ENCODE measurements at regions not wholly inside any gene's neighbourhood (a gene's known extent, or its start where the extent isn't known, plus 50 kb on each side); places are given as distances from the start of the nearest gene placed in this dataset.

DNA sequence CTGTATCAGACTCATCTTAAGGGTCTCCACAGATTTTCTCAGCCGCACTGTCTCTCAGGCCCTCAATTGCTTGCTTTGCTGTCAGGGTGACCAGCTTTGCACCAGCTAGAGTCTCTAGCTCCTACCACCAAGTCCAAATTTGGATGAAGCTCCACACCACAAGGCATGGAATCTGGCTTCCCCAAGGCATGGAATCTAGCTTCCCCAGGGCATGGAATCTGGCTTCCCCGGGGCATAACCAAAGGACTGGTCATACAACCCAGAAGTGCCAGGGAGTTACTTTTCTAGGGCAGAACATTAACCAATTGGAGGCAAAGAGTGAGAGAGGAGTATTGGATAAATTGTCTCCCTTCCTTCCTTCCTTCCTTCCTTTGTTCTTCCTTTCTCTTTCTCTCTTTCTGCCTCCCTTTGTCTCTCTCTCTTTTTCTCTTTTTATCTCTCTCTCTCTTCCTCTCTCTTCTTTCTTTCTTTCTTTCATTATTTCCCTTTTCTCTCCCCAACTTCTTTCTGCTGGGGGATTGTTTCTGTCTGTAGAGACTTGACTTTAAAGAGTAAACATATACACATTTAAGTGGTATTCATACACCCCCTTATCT, 76.9 kb upstream of the HAO2 start:
- intact Hi-C loops (cut with DNase I): no loop called here
- DNase-seq (ENCODE audit: low spot score): no peak

DNA sequence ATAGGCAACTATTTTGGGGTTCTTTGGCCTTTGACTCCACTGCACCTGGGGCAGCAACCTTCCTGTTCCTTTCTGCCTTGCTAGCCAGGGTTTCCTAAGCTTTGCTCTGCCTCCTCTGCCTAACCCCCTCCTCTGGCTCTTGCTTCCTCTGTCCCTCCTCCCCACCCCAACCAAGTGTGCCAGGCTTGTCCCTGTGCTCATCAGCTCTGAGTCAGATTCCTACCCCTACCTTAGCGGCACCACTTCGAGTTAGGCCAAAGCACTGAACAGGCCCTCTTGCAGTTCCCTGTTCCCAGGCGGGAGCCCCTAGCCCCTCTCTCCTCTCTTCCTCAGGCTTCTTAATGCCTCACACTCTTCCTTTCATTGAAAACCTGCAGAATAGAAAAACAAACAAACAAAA, 74.8 kb upstream of the HAO2 start:
- DNase-seq (ENCODE audit: low spot score): no peak
- intact Hi-C loops (cut with DNase I): no loop called here

DNA sequence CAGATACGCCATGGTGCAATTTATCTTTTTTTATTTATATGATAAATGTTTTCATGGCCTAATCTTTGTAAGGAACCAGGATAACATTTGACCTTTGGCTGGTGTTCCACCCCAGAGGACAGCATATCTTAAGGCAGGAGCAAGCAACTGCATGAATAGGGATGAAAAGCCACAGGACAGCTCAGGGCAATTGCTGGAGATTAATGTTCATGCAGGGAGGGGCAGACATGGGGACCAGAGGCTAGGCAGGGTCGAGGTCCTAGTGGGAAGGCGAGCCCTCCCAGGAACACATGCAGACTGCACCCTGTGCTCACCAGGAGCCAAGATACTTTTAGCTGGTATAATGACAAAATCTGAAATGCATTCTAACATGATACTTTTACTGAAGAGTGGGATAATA, 74.4 kb upstream of the HAO2 start:
- intact Hi-C loops (cut with DNase I): no loop called here
- DNase-seq (ENCODE audit: low spot score): no peak

DNA sequence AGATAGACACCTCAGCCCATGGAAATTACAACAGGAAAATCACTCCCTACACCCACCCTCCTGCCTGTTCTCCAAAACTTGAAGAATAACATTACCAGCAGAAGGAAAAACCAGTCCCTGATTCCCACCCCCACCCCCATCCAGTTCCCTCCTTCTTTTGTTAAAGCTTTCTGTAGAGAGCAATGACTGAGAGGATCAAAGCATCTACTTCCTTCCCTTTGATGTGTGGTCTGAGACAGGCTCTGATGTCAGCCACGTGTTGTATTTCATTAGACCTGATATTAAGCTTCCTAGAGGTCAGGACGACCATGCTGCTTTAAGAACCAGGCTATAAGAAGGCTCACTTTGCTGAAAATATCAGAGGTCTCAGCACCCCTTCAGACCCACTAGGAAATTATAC, 73.9 kb upstream of the HAO2 start:
- DNase-seq (ENCODE audit: low spot score): no peak
- intact Hi-C loops (cut with DNase I): no loop called here

DNA sequence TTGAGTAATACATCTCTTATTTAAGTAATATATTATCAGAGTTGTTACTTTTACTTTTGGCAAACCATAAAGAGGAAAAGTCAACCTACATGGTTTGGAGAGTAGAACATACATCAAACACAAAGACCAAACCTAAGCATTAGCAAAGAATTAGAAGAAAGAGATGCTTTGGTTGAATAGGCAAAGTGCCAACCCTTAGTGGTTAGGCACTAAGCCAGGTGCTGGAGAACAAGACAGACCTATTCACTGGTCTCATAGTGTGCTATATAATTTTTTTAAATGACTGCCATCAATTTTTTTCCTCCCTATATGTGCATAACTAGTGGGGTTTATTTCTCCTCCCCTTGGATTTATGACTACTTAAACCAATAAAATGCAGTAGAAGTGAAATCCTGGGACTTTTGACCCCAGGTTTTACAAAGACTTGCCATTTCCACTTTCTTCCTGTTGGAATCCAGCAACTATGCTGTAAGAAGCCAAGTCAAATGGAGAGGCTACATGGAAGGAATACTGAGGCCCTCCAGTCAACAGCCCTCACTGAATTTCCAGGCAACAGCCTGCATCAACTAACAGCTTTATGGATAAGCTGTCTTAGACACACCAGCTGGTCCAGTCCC, 69.8 kb upstream of the HAO2 start:
- intact Hi-C loops (cut with DNase I): no loop called here
- no peak for DNase-seq (ENCODE audit: low spot score)

DNA sequence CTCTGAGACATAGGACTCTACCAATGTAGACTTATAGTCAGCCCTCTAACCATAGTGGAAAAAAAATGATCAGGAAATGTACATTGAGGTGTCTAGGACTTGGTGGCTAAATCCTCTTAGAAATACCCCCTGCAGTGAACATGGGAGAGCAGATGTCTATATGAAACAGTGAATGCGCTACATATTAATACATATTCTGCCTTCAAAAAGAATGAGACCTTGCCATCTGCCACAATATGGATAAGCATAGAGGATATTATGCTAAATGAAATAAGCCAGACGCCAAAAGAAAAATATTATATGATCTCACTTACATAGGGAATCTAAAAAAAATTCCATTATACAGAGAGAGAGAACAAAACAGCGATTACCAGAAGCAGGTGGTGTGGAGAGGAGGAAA, 66.6 kb upstream of the HAO2 start:
- intact Hi-C loops (cut with DNase I): no loop called here
- DNase-seq (ENCODE audit: low spot score): no peak

DNA sequence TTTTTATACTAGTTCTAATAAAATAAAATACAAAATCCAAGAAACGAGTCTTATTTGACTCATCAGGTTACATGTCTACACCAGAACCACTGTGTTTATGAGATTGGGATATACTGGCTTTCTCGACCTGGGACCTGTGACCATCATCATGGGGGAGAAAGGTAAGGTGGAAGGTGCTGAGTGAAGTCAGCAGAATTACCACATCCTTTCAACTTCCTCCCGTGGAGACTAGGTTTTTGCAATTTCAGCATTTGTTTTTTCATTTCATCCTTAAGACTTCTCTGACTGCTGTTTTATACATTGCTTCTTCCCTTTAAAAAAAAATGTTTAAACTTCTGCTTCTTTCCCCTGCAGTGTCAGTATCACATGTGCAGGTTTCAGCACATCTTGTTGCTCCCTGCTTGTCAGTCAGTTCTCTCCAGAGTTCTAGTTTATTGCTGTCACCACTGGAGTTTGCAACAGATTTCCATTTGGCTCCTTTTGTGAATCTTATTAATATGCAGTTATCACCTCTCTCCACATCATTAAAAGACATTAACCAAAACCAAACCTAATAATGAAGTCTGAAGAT, 60.4 kb upstream of the HAO2 start:
- intact Hi-C loops (cut with DNase I): no loop called here
- no peak for DNase-seq (ENCODE audit: low spot score)

DNA sequence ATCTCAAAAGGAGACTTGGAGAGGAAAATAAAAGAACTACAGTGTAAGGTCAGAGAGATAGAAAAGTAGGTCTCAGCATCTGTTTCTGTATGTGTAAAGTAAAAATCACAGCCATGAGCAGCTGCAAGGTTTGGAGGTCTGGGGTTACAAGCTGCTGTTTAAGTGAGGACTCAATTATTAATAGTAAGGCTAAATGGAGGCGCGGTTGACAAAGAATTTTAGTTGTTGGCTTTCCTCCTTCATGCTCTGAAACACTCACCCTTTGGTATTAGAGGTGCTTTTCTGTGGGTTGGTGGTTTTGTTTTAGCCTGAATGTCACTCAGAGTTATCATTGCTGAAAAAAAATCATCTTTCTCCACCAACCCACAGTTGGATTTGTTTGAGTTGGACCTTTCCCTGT, 59.8 kb upstream of the HAO2 start:
- DNase-seq (ENCODE audit: low spot score): no peak
- intact Hi-C loops (cut with DNase I): no loop called here

DNA sequence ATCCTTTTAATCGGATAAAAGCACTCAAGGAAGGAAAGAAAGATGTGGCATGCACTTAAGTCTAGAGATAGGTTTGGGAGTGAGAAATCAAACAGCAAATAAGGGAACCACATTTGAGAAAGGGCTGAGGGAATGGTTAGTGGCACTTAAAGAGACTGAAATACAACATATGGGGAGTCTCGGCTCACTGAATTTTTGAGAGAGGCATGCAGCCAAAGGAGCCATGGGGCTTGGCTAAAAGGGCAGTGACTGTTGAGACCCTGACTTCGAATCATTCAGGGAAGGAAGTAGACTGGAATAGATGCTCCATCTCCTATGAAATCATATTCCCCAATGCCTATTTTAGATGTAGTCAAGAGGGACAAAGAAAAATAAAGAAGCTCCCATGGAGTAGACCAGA, 58.3 kb upstream of the HAO2 start:
- no peak for DNase-seq (ENCODE audit: low spot score)
- intact Hi-C loops (cut with DNase I): no loop called here

DNA sequence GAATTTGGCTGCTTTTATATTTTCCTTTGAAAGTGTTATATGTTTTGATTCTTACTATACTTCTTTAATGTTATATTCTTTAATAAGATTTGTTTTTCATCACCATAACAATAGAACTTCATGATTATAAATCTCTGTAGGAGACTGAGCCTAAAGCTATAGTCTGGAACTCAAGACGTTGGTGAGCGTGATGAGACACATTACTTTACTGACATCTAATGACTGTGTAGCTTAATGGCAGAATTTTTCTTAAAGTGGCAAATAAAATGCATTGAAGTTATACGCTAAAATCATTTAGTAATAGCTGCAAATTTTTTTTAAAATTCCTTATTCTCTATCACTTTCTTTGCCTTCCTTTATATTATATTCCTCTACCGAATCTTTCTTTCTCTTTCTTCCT, 56.1 kb upstream of the HAO2 start:
- DNase-seq (ENCODE audit: low spot score): no peak
- intact Hi-C loops (cut with DNase I): no loop called here

DNA sequence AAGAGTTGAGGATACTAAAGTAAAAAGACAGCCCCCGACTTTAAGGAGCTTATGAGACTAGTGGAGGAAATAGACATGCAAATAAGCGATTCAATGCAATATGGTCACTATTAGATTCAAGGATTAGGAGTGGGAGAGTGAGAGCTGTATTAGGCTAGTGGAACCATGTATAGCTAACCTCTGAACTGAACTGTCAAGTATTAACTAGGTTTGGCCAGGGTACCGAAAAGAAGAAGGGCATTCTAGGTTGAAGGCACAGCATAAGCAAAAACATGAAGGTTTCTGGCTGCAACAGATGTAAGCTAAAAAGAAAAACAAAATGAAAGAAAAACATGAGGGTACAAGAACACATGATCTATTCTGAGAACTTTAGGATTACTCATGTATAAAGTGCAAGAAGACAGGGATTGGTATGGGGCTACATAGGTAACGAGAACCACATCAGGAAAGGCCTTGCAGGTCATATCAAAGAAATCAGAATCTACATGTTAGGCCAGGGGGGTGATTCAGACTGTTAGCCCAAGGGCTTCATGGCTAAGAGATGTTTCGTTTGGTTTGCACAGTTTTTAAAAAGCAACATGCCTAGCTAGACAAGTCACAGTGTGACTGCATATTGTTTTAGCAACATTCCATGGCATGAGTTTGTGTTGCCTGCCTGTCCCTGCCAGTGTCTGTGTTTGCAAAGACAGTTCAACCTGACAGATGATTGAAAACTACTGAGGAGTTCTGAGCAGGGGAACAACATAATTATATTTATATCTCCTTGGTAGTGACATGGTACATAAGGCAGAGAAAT, 54.4 kb upstream of the HAO2 start:
- intact Hi-C loops (cut with DNase I): no loop called here
- no peak for DNase-seq (ENCODE audit: low spot score)

DNA sequence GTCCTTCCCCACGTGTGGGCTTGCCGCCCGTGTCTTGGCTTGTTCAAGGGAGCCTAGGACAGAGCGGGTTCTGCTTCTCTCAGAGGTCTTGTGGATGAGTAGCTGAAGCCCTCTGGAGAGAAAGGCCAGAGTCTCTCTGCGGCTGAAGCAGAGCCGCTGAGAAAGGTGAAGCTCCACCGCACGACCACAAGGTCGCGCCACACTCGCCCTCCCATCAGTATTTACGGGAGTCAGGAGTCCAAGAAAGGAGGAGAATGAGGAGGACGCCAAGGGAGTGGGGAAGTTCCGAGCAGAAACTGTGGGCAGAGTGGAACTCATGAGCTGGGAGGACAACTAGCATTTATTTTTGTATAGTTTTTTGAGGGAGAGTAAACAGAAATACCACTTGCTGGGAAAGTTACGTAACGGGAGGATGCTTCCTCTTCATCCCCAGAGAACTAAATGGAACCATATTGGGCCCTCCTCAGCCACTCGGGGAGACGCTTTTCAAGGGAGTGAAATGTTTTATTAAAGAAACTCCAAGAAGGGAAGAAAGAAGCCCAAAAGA, 51.6 kb upstream of the HAO2 start:
- DNase-seq (ENCODE audit: low spot score): no peak
- intact Hi-C loops (cut with DNase I): no loop called here

DNA sequence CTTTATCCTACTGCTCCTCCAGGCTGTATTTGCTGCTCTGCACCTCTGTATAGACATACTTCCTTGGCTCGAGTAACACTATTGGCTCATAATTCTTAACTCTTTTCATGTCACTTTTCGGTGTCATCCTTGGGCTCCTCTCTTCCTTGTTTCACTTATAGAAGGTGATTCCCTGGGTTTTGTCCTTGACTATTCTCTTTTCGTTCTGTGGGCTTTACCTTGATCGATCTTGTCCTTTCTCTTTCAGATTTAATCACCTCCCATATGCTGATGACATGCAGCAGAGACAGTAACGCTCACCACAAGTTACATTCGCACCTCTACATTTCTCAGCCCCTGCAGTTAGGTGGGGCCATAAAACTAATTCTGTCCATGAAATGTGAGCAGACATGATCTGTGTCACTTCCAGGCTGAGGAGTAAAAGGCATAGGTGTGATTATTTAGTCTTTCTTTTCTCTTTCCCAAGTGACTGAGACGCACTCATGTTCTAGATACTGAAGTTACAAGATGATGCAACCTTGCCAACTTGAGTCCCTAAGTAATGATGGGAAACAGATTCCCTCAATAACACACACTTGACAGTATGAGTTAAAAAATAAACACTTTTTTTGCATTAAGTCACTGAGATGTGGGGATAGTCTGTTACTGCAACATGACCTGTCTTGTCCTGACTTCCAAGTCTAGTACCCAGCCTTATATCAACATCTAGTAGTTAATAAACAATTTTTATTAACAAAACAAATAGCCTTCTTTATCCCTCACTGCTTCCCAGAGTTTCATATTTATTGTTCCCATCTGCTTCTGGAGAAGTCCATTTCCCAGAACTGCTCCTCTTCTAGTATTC, 49.9 kb upstream of the HAO2 start:
- intact Hi-C loops (cut with DNase I): no loop called here
- DNase-seq (ENCODE audit: low spot score): no peak

Measured in posterior vena cava (tissue), 2 donors.